H1 (cell line): ENCODE measurements at regions not wholly inside any gene's neighbourhood (a gene's known extent, or its start where the extent isn't known, plus 50 kb on each side); places are given as distances from the start of the nearest gene placed in this dataset.

ENCODE experiments used
- CTCF ChIA-PET: fragments of 300-600 bp; sonication (Branson Sonifier 250); formaldehyde crosslinking; loops from one replicate; lab custom pipeline; 2021; ENCODE audit not compliant: partially characterized antibody; lab: Charles Lee
- POLR2A ChIA-PET: fragments of 300-600 bp; sonication (Branson Sonifier 250); formaldehyde crosslinking; loops from one replicate; lab custom pipeline; 2021; ENCODE audit warnings: inconsistent platforms; ENCODE audit not compliant: partially characterized antibody; lab: Charles Lee
- DNase-seq, 2 experiments: peaks; one replicate each; pipeline versions ENCODE4 v3.0.0 to v3.0.0-alpha.2; 2010 to 2022; ENCODE audit warnings: low spot score in 2 of 2, low read depth in 1 of 2, mixed read lengths in 1 of 2
- FAIRE-seq: peaks from 2 replicates; lab custom pipeline; 2011; peaks lifted over from hg19 to GRCh38; lab: Jason Lieb, UNC
- H2AFZ ChIP-seq: 2 replicates; pipeline ENCODE4 v1.8.1; 2012; ENCODE audit warnings: low read length, inconsistent platforms
- H2AK5ac ChIP-seq: 2 replicates; pipeline ENCODE4 v1.6.1; 2013; ENCODE audit warnings: low read depth, low read length
- H2BK120ac ChIP-seq: replicated peaks from 2 replicates; pipeline ENCODE3; 2013; ENCODE audit warnings: low read depth, low read length, inconsistent platforms
- H2BK12ac ChIP-seq: 2 replicates; pipeline ENCODE4 v1.6.1; 2013; ENCODE audit warnings: low read depth, low read length
- H2BK15ac ChIP-seq: 2 replicates; pipeline ENCODE4 v1.6.1; 2013; ENCODE audit warnings: low read length
- H2BK20ac ChIP-seq: 2 replicates; pipeline ENCODE4 v1.6.1; 2013; ENCODE audit warnings: low read length
- H2BK5ac ChIP-seq: 2 replicates; pipeline ENCODE4 v1.6.1; 2013; ENCODE audit warnings: low read depth, low read length
- H3K14ac ChIP-seq: 2 replicates; pipeline ENCODE4 v1.6.1; 2013; ENCODE audit warnings: inconsistent platforms; ENCODE audit not compliant: insufficient read length
- H3K18ac ChIP-seq: 2 replicates; pipeline ENCODE4 v1.6.1; 2013; ENCODE audit warnings: low read length; ENCODE audit errors: extremely low read depth
- H3K23ac ChIP-seq: 2 replicates; pipeline ENCODE4 v1.6.1; 2013; ENCODE audit warnings: inconsistent platforms; ENCODE audit not compliant: insufficient read length
- H3K23me2 ChIP-seq: 2 replicates; pipeline ENCODE4 v1.6.1; 2013; ENCODE audit warnings: low read depth, low read length
- H3K27ac ChIP-seq: 2 replicates; pipeline ENCODE4 v1.6.1; 2011; ENCODE audit warnings: low read depth, low read length, inconsistent platforms
- H3K27me3 ChIP-seq, 4 experiments: replicated peaks in 1 of 4; 1 replicate in 1 of 4; 2 replicates in 3 of 4; pipeline versions ENCODE4 v1.6.1 to v1.8.1; 2011 to 2013; ENCODE audit warnings: low read length in 3 of 4, mild to moderate bottlenecking in 3 of 4, inconsistent platforms in 2 of 4, mixed read lengths in 2 of 4, moderate library complexity in 1 of 4; ENCODE audit not compliant: control insufficient read depth in 3 of 4, insufficient read depth in 3 of 4; ENCODE audit errors: extremely low read depth in 1 of 4
- H3K36me3 ChIP-seq, 4 experiments: 2 replicates each; pipeline versions ENCODE4 v1.6.1 to v1.8.1; 2011 to 2013; ENCODE audit warnings: mild to moderate bottlenecking in 4 of 4, low read length in 3 of 4, moderate library complexity in 2 of 4, control low read depth in 1 of 4, inconsistent platforms in 1 of 4; ENCODE audit not compliant: insufficient read depth in 4 of 4, control insufficient read depth in 2 of 4
- H3K4ac ChIP-seq: replicated peaks from 2 replicates; pipeline ENCODE3; 2013; ENCODE audit warnings: low read length, low read depth, mixed read lengths, inconsistent platforms; ENCODE audit not compliant: insufficient read length
- H3K4me1 ChIP-seq, 4 experiments: replicated peaks in 1 of 4; 1 replicate in 1 of 4; 2 replicates in 3 of 4; pipeline versions ENCODE4 v1.6.1 to v1.8.1; 2011 to 2013; ENCODE audit warnings: low read length in 3 of 4, inconsistent platforms in 2 of 4, mixed read lengths in 1 of 4; ENCODE audit not compliant: insufficient read depth in 4 of 4, control insufficient read depth in 3 of 4
- H3K4me2 ChIP-seq, 2 experiments: 2 replicates each; pipeline versions ENCODE4 v1.6.1 to v1.8.1; 2011 to 2013; ENCODE audit warnings: low read depth in 2 of 2, low read length in 2 of 2, control low read depth in 1 of 2, inconsistent platforms in 1 of 2, mild to moderate bottlenecking in 1 of 2; ENCODE audit not compliant: insufficient read depth in 1 of 2
- H3K4me3 ChIP-seq, 4 experiments: fragments of 200-600, 300-600 bp in 1 of 4; sonication (generic), shearing (Covaris generic), sonication (Bioruptor Twin) in 1 of 4; 2 replicates each; pipeline versions ENCODE4 v1.5.1 to v1.8.1; 2011 to 2016; ENCODE audit warnings: low read length in 4 of 4, low read depth in 3 of 4, control low read depth in 2 of 4, inconsistent platforms in 2 of 4, mild to moderate bottlenecking in 2 of 4, mixed read lengths in 1 of 4, moderate library complexity in 1 of 4; ENCODE audit not compliant: insufficient read depth in 2 of 4; ENCODE audit errors: extremely low read depth in 1 of 4
- H3K56ac ChIP-seq: replicated peaks from 2 replicates; pipeline ENCODE3; 2013; ENCODE audit warnings: low read depth, mild to moderate bottlenecking, mixed read lengths, low read length, inconsistent platforms; ENCODE audit not compliant: insufficient read length
- H3K79me1 ChIP-seq: 2 replicates; pipeline ENCODE4 v1.6.1; 2013; ENCODE audit warnings: low read depth, low read length, control low read depth
- H3K79me2 ChIP-seq, 2 experiments: 2 replicates each; pipeline versions ENCODE4 v1.6.1 to v1.8.1; 2012 to 2013; ENCODE audit warnings: low read length in 2 of 2, mild to moderate bottlenecking in 2 of 2, inconsistent platforms in 1 of 2; ENCODE audit not compliant: insufficient read depth in 2 of 2, control insufficient read depth in 1 of 2
- H3K9ac ChIP-seq, 4 experiments: replicated peaks in 1 of 4; 1 replicate in 1 of 4; 2 replicates in 3 of 4; pipeline versions ENCODE4 v1.6.1 to v1.8.1; 2011 to 2013; ENCODE audit warnings: low read depth in 3 of 4, low read length in 3 of 4, control low read depth in 2 of 4, mild to moderate bottlenecking in 2 of 4, moderate library complexity in 2 of 4, inconsistent platforms in 1 of 4; ENCODE audit errors: extremely low read depth in 1 of 4
- H3K9me3 ChIP-seq, 2 experiments: 2 replicates each; pipeline versions ENCODE4 v1.6.1 to v1.8.1; 2012 to 2013; ENCODE audit warnings: mild to moderate bottlenecking in 2 of 2, moderate library complexity in 2 of 2, control low read depth in 1 of 2, inconsistent platforms in 1 of 2, low read depth in 1 of 2, low read length in 1 of 2, mixed read lengths in 1 of 2; ENCODE audit not compliant: insufficient read depth in 2 of 2
- H4K20me1 ChIP-seq, 2 experiments: replicated peaks in 1 of 2; 2 replicates each; pipeline versions ENCODE3 to v1.8.1; 2011 to 2013; ENCODE audit warnings: inconsistent platforms in 2 of 2, low read length in 2 of 2, mild to moderate bottlenecking in 1 of 2; ENCODE audit not compliant: insufficient read depth in 2 of 2, control insufficient read depth in 1 of 2
- H4K5ac ChIP-seq: 2 replicates; pipeline ENCODE4 v1.6.1; 2013; ENCODE audit warnings: low read length, low read depth, mixed read lengths, inconsistent platforms; ENCODE audit not compliant: insufficient read length
- H4K8ac ChIP-seq: 2 replicates; pipeline ENCODE4 v1.8.0; 2013; ENCODE audit warnings: mild to moderate bottlenecking, moderate library complexity, low read length, inconsistent platforms; ENCODE audit not compliant: insufficient read depth; ENCODE audit errors: extremely low read depth
- H4K91ac ChIP-seq: replicated peaks from 2 replicates; pipeline ENCODE3; 2013; ENCODE audit warnings: low read length, mixed read lengths, inconsistent platforms; ENCODE audit not compliant: insufficient read length
- CEBPB ChIP-seq: IDR thresholded peaks from 2 replicates; pipeline ENCODE4 v1.6.1; 2012; ENCODE audit warnings: low read depth, low read length
- EP300 ChIP-seq, 2 experiments: IDR thresholded peaks; 1 replicate in 1 of 2; 2 replicates in 1 of 2; pipeline ENCODE4 v1.6.1; 2011 to 2012; ENCODE audit warnings: low read depth in 2 of 2, low read length in 2 of 2, mild to moderate bottlenecking in 2 of 2, borderline replicate concordance in 1 of 2, inconsistent platforms in 1 of 2, moderate library complexity in 1 of 2
- WGBS, 2 experiments: shearing (Covaris generic) in 1 of 2; methylation state at CpG; one replicate each; pipeline versions ENCODE4 v1.1.6 to v1.1.7; 2013 to 2015; ENCODE audit warnings: low lambda C conversion rate in 2 of 2, mixed read lengths in 2 of 2, inconsistent platforms in 1 of 2, low coverage in 1 of 2, missing lambda C conversion rate in 1 of 2; ENCODE audit not compliant: insufficient replicate concordance in 2 of 2, insufficient coverage in 1 of 2, insufficient read length in 1 of 2; ENCODE audit errors: extremely low coverage in 1 of 2, missing lambda C conversion rate in 1 of 2; 5-methylcytosine and 5-hydroxymethylcytosine counted together

- Histone ChIP-seq H3K79me1 (no peaks in the 10 kb centered on the region), H3K56ac (no peak overlapping the region), H3K18ac (no peak overlapping the region), H3K14ac (no peak overlapping the region), H4K91ac (no peak overlapping the region), H2AFZ (no peak overlapping the region), H3K36me3 (no peaks in the 10 kb centered on the region), H3K9me3 (no peaks in the 10 kb centered on the region), H3K79me2 (no peaks in the 10 kb centered on the region), H3K4me2 (no peak overlapping the region), H3K4ac (no peak overlapping the region), H3K23ac (no peak overlapping the region), H3K9ac (no peak overlapping the region), H3K27ac (no peak overlapping the region), H2BK15ac (no peak overlapping the region), H3K23me2 (no peaks in the 10 kb centered on the region), H4K5ac (no peak overlapping the region), H4K20me1 (no peaks in the 10 kb centered on the region), H2BK120ac (no peak overlapping the region), H3K4me3 (no peak overlapping the region), H2AK5ac (no peak overlapping the region), H3K27me3 (no peaks in the 10 kb centered on the region), H3K4me1 (0 out of 7 replicates have a peak, but pooled peaks cover 0 to 2% (median 0%) of the 10 kb centered on the region in 4 experiments), H4K8ac (no peak overlapping the region), H2BK12ac (no peak overlapping the region), H2BK20ac (no peak overlapping the region), H2BK5ac (no peak overlapping the region)
- ChIA-PET POLR2A (no interaction called here), CTCF (interaction anchor here (0.9 to 1.2 kb wide), 2 partner anchors 28 to 396 kb away, joined by 3 to 4 read pairs; no protein-coding TSS in a partner anchor)
- TF ChIP-seq CEBPB (0 out of 2 replicates have a peak, but pooled peaks have one; percentile 28), EP300 (IDR thresholded peaks at IDR 0.05; ENCODE audit: borderline replicate concordance in 1 of 2, low read depth in 2 of 2, low read length in 2 of 2) (no peak)
- DNase-seq (no peak), FAIRE-seq (no peak)
- WGBS, 2 experiments: 98% methylated on average over 2 of the region's 2 CpGs; no CpG with 5 or more reads in 1 of the 2 experiments
Observed at GRCh38 chr2:153138651-153139375, 339.7 kb downstream of the RPRM start.
